WI38 (cell line): ENCODE measurements at regions not wholly inside any gene's neighbourhood (a gene's known extent, or its start where the extent isn't known, plus 50 kb on each side); places are given as distances from the start of the nearest gene placed in this dataset.

ENCODE experiments used
- H3K4me3 ChIP-seq: 2 replicates; pipeline ENCODE4 v1.5.1; 2011; ENCODE audit warnings: low read depth, mild to moderate bottlenecking, control low read depth, low read length
- CTCF ChIP-seq: IDR thresholded peaks from 2 replicates; pipeline ENCODE4 v1.5.1; 2012; ENCODE audit warnings: low read depth, mild to moderate bottlenecking, control low read depth, low read length

- no peak for TF ChIP-seq CTCF
- H3K4me3 ChIP-seq, result no peak overlapping the region
Observed at GRCh38 chr6:137776786-137777686, 90.0 kb upstream of the TNFAIP3 start.

- TF ChIP-seq CTCF, result no peak
- no peak overlapping the region for H3K4me3 ChIP-seq
Observed at GRCh38 chr6:137777687-137778075, 89.4 kb upstream of the TNFAIP3 start.

GRCh38 chr6:137779982-137780381 is 87.1 kb upstream of the TNFAIP3 start:
- no peak for TF ChIP-seq CTCF
- no peak overlapping the region for H3K4me3 ChIP-seq

GRCh38 chr6:137780447-137781034 is 86.5 kb upstream of the TNFAIP3 start:
- TF ChIP-seq CTCF, result no peak
- no peak overlapping the region for H3K4me3 ChIP-seq

GRCh38 chr6:137781639-137782038 is 85.4 kb upstream of the TNFAIP3 start:
- TF ChIP-seq CTCF, result no peak
- no peak overlapping the region for H3K4me3 ChIP-seq

- no peak overlapping the region for H3K4me3 ChIP-seq
- TF ChIP-seq CTCF, result no peak
Observed at GRCh38 chr6:137782166-137783039, 84.7 kb upstream of the TNFAIP3 start.

GRCh38 chr6:137783710-137784109 is 83.3 kb upstream of the TNFAIP3 start:
- no peak overlapping the region for H3K4me3 ChIP-seq
- TF ChIP-seq CTCF, result no peak
